ENCODE measurements at regions not wholly inside any gene's neighbourhood (a gene's known extent, or its start where the extent isn't known, plus 50 kb on each side); places are given as distances from the start of the nearest gene placed in this dataset.

DNA sequence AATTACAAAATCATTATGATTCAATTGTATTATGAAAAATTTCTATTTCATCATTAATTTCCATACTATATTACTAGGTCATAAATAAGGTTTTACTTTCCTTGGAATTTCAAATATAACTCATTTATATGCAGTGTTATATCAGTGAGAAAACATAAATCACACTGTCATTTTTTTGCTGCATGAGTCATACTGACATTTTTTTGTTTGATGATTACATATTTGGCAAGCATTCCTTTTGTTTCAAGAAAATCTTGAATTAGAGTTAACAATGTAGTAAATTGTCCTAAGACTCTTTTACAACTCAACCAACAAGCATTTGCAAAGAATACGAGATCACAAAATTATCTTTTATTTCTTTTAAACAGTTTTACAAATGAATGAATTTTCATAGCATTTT is 298.4 kb upstream of the SEMA6A start:
- TF ChIP-seq POLR2AphosphoS5 (IDR thresholded peaks at IDR 0.05; ENCODE audit: insufficient read depth, low read depth, low read length), result no peak
- no peak for TF ChIP-seq EZH2 (IDR thresholded peaks at IDR 0.05; ENCODE audit: borderline replicate concordance, low read depth, low read length, severe bottlenecking)
